Mucosa of descending colon (tissue), 3 donors: ENCODE measurements at regions not wholly inside any gene's neighbourhood (a gene's known extent, or its start where the extent isn't known, plus 50 kb on each side); places are given as distances from the start of the nearest gene placed in this dataset.

ENCODE experiments used
- ATAC-seq: fragments of 200-7000 bp; cut with Tn5 transposase; one replicate; pipeline ENCODE4 v1.9.1; 2020; ENCODE audit warnings: mild to moderate bottlenecking, moderate library complexity
- DNase-seq, 3 donors: peaks; one replicate each; pipeline ENCODE4 v3.0.0-alpha.2; 2020
- H3K36me3 ChIP-seq: fragments of 200-600 bp; one replicate; pipeline ENCODE4 v1.8.0; 2021; ENCODE audit warnings: low read depth, mild to moderate bottlenecking
- H3K4me1 ChIP-seq: fragments of 200-600 bp; one replicate; pipeline ENCODE4 v1.8.0; 2021; ENCODE audit warnings: low read depth, mild to moderate bottlenecking
- H3K4me3 ChIP-seq: fragments of 200-600 bp; one replicate; pipeline ENCODE4 v1.8.0; 2021; ENCODE audit warnings: mild to moderate bottlenecking
- H3K9me3 ChIP-seq: fragments of 200-600 bp; one replicate; pipeline ENCODE4 v1.8.0; 2021; ENCODE audit warnings: mild to moderate bottlenecking
- CTCF ChIP-seq: fragments of 200-600 bp; IDR thresholded peaks from one replicate; pipeline ENCODE4 v1.8.0; 2022; ENCODE audit warnings: antibody characterized with exemption, mild to moderate bottlenecking
- intact Hi-C, 2 donors: fragments of 100-400 bp; cut with DNase I in 1 of 2; cut with micrococcal nuclease in 1 of 2; formaldehyde crosslinking; loops; one replicate each; pipeline versions ENCODE4 v1.11.0 to v1.11.1; 2022; cut with DNase I, micrococcal nuclease
- donor health status: DM: no; HTN: no; CAD: no; lungs with moderate emphysema.
- donor health status: DM: no; HTN: no; CAD: no.
- donor health status: DM: no; HTN: yes; CAD: no.

- Histone ChIP-seq H3K4me1 (no peaks in the 10 kb centered on the region), H3K36me3 (no peaks in the 10 kb centered on the region), H3K4me3 (no peak overlapping the region), H3K9me3 (no peaks in the 10 kb centered on the region)
- no peak for TF ChIP-seq CTCF
- ATAC-seq (no peak), DNase-seq (no peak)
- intact Hi-C loops: no loop called here
These were observed 105.9 kb downstream of the CPZ start for GRCh38 chr4:8698341-8699062.

- intact Hi-C loops: no loop called here
- no peaks in the 10 kb centered on the region for H3K36me3 ChIP-seq
- H3K9me3 ChIP-seq: no peaks in the 10 kb centered on the region
- no peak for DNase-seq
- H3K4me1 ChIP-seq: no peaks in the 10 kb centered on the region
- no peak overlapping the region for H3K4me3 ChIP-seq
- no peak for ATAC-seq
- no peak for TF ChIP-seq CTCF
These were observed 105.3 kb downstream of the CPZ start for GRCh38 chr4:8697826-8698225.

DNA sequence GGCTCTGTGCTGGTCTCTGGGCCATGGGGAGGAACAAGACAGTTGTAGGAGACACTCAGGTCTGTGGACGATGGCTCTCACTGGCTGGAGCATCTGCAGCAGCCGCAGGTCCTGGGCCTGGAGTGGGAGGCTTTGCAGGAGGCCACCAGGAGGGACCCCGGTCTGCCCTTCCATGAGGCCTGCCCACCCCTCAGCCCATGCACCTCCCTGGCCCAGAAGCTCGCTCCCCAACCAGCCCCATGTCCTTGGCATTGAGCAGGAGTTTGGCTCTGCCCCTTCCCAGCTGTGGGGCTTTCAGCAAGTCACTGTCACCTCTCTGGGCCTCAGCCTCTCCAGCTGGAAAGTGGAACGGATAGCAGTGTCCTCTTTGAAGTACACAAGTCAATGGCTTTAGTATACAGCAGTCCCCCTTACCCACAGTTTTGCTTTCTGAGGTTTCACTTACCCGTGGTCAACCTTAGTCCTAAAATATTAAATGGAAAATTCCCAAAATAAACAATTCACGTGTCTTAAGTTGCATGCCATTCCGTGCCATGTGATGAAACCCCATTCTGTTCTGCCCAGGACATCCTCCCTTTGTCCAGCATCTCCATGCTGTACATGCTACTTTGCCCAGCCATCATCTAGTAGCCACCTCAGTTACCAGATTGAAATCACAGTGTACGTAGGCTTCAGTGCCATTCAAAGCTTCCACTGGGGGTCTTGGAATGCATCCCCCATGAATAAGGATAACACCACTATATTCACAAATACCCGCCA lies 104.0 kb downstream of the CPZ start:
- H3K36me3 ChIP-seq: no peaks in the 10 kb centered on the region
- H3K9me3 ChIP-seq: no peaks in the 10 kb centered on the region
- no peak overlapping the region for H3K4me3 ChIP-seq
- DNase-seq (no peak), ATAC-seq (no peak)
- intact Hi-C loops: no loop called here
- TF ChIP-seq CTCF: no peak
- no peaks in the 10 kb centered on the region for H3K4me1 ChIP-seq

DNA sequence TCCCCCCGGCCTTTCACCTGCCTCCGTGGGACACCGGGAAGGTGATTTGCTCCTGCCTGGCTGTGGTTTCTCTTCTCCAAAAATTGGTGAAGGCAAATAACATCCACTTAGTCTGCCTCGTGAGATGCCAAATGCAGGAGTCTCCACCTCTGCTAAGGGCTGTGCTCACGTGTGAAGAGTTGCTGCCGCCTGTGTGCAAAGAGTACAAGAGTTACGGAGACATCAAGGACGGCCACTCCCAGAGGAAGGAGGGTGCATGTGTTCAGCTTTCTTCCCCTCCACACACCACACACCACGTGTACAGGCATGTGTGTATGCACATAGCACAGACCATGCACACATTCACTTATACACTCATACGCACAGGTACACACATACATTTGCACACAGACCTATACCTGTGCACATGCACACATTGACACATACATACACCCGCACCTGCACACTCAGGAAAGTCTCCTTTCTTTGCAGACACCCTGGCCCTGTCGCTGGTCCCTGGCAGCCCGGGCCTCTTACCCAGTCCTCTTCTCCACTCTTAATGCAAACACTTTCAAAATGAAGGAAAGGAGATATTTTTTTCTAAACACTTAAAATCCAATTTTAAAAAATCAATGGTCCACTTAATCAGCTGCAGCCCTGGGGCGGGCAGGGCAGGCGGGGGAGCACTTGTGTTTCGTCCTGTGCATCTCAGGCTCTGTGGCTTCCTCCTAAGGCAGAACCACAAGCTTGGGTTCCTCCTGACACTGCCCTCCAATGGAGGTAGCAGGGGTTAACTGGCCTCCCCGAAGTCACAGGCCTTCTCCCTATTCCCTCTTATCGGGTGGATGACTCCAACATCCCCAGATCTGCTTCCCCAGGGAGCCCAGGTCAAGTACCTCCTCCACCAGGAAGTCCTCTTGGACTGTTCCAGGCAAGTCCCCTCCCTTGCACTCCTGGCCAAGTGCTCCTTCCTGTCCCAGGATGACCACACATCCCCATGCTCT lies 103.0 kb downstream of the CPZ start:
- no peaks in the 10 kb centered on the region for H3K4me1 ChIP-seq
- no peak overlapping the region for H3K4me3 ChIP-seq
- H3K9me3 ChIP-seq: no peaks in the 10 kb centered on the region
- no peaks in the 10 kb centered on the region for H3K36me3 ChIP-seq
- DNase-seq (no peak), ATAC-seq (no peak)
- TF ChIP-seq CTCF: no peak
- intact Hi-C loops: no loop called here

- TF ChIP-seq CTCF: no peak
- intact Hi-C loops: no loop called here
- H3K4me3 ChIP-seq: no peak overlapping the region
- H3K36me3 ChIP-seq: no peaks in the 10 kb centered on the region
- DNase-seq (no peak), ATAC-seq (no peak)
- no peaks in the 10 kb centered on the region for H3K9me3 ChIP-seq
- no peaks in the 10 kb centered on the region for H3K4me1 ChIP-seq
These were observed 102.1 kb downstream of the CPZ start for GRCh38 chr4:8694651-8695151.
